ENCODE measurements at regions not wholly inside any gene's neighbourhood (a gene's known extent, or its start where the extent isn't known, plus 50 kb on each side); places are given as distances from the start of the nearest gene placed in this dataset.
"Not testable (repeated sequence)": the region's sequence is repeated elsewhere in the genome, so short reads cannot be mapped to it uniquely, and the experiment has no call there.

GRCh38 chr12:111150360-111150759 lies 218.5 kb downstream of the PHETA1 start:
- no peak for DNase-seq

- DNase-seq, result no peak
These were observed 219.6 kb downstream of the PHETA1 start for GRCh38 chr12:111149299-111149698.

GRCh38 chr12:111148005-111148404 lies 220.9 kb downstream of the PHETA1 start:
- DNase-seq, result no peak

GRCh38 chr12:111143271-111143670 lies 222.9 kb upstream of the MYL2 start:
- no peak for DNase-seq

- no peak for DNase-seq
These were observed 220.8 kb upstream of the MYL2 start for GRCh38 chr12:111141205-111141604.

GRCh38 chr12:111138016-111138415 lies 217.6 kb upstream of the MYL2 start:
- DNase-seq, result peak; percentile 14

GRCh38 chr12:111135293-111135832 lies 215.0 kb upstream of the MYL2 start:
- DNase-seq, result no peak

GRCh38 chr12:111130336-111130735 lies 210.0 kb upstream of the MYL2 start:
- DNase-seq, result no peak

GRCh38 chr12:111129149-111129767 lies 208.9 kb upstream of the MYL2 start:
- no peak for DNase-seq

- DNase-seq, result no peak
These were observed 206.0 kb upstream of the MYL2 start for GRCh38 chr12:111126331-111126730.

GRCh38 chr12:111124183-111124582 lies 203.8 kb upstream of the MYL2 start:
- DNase-seq, result no peak

- no peak for DNase-seq
These were observed 203.0 kb upstream of the MYL2 start for GRCh38 chr12:111123390-111123789.

GRCh38 chr12:111122458-111122878 lies 202.1 kb upstream of the MYL2 start:
- DNase-seq, result no peak

GRCh38 chr12:111121840-111122239 lies 201.5 kb upstream of the MYL2 start:
- no peak for DNase-seq

- DNase-seq, result no peak
These were observed 200.2 kb upstream of the MYL2 start for GRCh38 chr12:111120578-111120977.

- DNase-seq, result no peak
These were observed 196.6 kb upstream of the MYL2 start for GRCh38 chr12:111117017-111117416.

GRCh38 chr12:111113313-111113712 lies 192.9 kb upstream of the MYL2 start:
- not testable (repeated sequence) for DNase-seq

- DNase-seq, result no peak
These were observed 192.1 kb upstream of the MYL2 start for GRCh38 chr12:111112311-111113098.

GRCh38 chr12:111111681-111112080 lies 191.3 kb upstream of the MYL2 start:
- DNase-seq, result no peak

- DNase-seq, result no peak
These were observed 190.2 kb upstream of the MYL2 start for GRCh38 chr12:111110556-111110955.

GRCh38 chr12:111108726-111109125 lies 188.3 kb upstream of the MYL2 start:
- DNase-seq, result no peak

- DNase-seq, result no peak
These were observed 187.2 kb upstream of the MYL2 start for GRCh38 chr12:111107392-111108178.

- DNase-seq, result no peak
These were observed 184.9 kb upstream of the MYL2 start for GRCh38 chr12:111105294-111105693.

GRCh38 chr12:111103583-111103982 lies 183.2 kb upstream of the MYL2 start:
- DNase-seq, result no peak

Data from NCI-H1694 (cell line).